Pancreas (tissue), 10 donors: ENCODE measurements at regions not wholly inside any gene's neighbourhood (a gene's known extent, or its start where the extent isn't known, plus 50 kb on each side); places are given as distances from the start of the nearest gene placed in this dataset.

ENCODE experiments used
- ATAC-seq, 4 donors: fragments of 200-7000 bp; cut with Tn5 transposase; one replicate each; pipeline versions ENCODE4 v1.8.0 to v1.9.1; 2020; ENCODE audit warnings: mild to moderate bottlenecking in 4 of 4, moderate library complexity in 4 of 4
- DNase-seq, 6 donors: peaks; one replicate each; pipeline ENCODE4 v3.0.0-alpha.2; 2020
- FAIRE-seq: peaks from 2 replicates; lab custom pipeline; 2012; peaks lifted over from hg19 to GRCh38; lab: Jason Lieb, UNC
- H3K27ac ChIP-seq, 4 donors: fragments of 200-600 bp; sonication (generic); 1 replicate in 3 of 4; 2 replicates in 1 of 4; pipeline versions ENCODE4 v1.5.0 to v1.8.0; 2020
- H3K27me3 ChIP-seq, 4 donors: fragments of 200-600 bp; one replicate each; pipeline ENCODE4 v1.8.0; 2021
- H3K36me3 ChIP-seq, 3 donors: fragments of 200-600 bp; sonication (generic) in 1 of 3; one replicate each; pipeline versions ENCODE4 v1.5.0 to v1.8.0; 2020 to 2021
- H3K4me1 ChIP-seq, 3 donors: fragments of 200-600 bp; one replicate each; pipeline ENCODE4 v1.8.0; 2021
- H3K4me3 ChIP-seq, 4 donors: fragments of 200-600 bp; sonication (generic) in 2 of 4; one replicate each; pipeline versions ENCODE4 v1.5.0 to v1.8.0; 2020 to 2021
- H3K9me3 ChIP-seq, 4 donors: fragments of 200-600 bp; one replicate each; pipeline ENCODE4 v1.8.0; 2021
- WGBS, 2 donors: extraction: QIAGEN DNeasy Blood & Tissue Kit; methylation state at CpG; one replicate each; pipeline ENCODE4 v1.1.7; 2013; 5-methylcytosine and 5-hydroxymethylcytosine counted together
- intact Hi-C, 3 donors: fragments of 100-400 bp; cut with DNase I; formaldehyde crosslinking; loops; one replicate each; pipeline versions ENCODE4 v1.11.1 to v1.14.2; 2022
- TF ChIP-seq, protein P1 (sequence below), 4 donors: fragments of 200-600 bp; sonication (generic) in 3 of 4; IDR thresholded peaks; one replicate each; pipeline versions ENCODE4 v1.5.0 to v1.8.0; 2021; ENCODE audit warnings: antibody characterized with exemption in 4 of 4
- donor health status: healthy with polysubstance abuse.
- donor health status: DM: no; HTN: no; CAD: no; lungs with moderate emphysema.
- donor health status: DM: no; HTN: no; CAD: no.
- donor health status: control.
- donor health status: control.
- donor health status: Bipolar disorder and iron deficiency.
- donor health status: DM: yes; HTN: yes; CAD: no.
- donor health status: DM: no; HTN: no; CAD: no.
- donor health status: DM: no; HTN: no; CAD: no.
- donor health status: DM: yes; HTN: yes; CAD: no.

DNA sequence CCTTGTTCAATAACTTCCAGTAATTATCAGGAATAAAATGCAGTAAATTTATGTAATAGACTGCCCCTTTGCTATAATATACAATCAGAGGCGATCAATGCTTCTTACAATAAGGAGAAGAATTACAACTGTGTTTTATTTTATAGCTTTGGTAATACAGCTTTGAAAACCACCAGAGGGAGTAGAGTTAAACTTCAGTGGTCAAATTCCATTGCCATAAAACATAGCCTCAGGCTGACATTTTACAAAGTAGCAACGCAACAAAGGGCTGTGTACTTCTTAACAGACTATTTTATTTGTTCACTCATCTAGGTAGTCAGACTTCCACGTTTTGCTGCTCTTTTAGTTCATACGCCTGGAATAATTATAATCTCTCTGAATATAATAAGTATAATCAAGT, 58.5 kb downstream of the TEX13C start:
- TF ChIP-seq, protein P1, sequence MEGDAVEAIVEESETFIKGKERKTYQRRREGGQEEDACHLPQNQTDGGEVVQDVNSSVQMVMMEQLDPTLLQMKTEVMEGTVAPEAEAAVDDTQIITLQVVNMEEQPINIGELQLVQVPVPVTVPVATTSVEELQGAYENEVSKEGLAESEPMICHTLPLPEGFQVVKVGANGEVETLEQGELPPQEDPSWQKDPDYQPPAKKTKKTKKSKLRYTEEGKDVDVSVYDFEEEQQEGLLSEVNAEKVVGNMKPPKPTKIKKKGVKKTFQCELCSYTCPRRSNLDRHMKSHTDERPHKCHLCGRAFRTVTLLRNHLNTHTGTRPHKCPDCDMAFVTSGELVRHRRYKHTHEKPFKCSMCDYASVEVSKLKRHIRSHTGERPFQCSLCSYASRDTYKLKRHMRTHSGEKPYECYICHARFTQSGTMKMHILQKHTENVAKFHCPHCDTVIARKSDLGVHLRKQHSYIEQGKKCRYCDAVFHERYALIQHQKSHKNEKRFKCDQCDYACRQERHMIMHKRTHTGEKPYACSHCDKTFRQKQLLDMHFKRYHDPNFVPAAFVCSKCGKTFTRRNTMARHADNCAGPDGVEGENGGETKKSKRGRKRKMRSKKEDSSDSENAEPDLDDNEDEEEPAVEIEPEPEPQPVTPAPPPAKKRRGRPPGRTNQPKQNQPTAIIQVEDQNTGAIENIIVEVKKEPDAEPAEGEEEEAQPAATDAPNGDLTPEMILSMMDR (IDR thresholded peaks at IDR 0.05) = no peak
- intact Hi-C loops = no loop called here
- no peak overlapping the region for H3K27ac ChIP-seq
- ATAC-seq (no peak), FAIRE-seq (no peak), DNase-seq (no peak)
- WGBS, 2 donors = 23 to 27% methylated on average over 4 of the region's 4 CpGs
- H3K36me3 ChIP-seq = no peaks in the 10 kb centered on the region
- H3K4me3 ChIP-seq = no peak overlapping the region
- peaks cover 0 to 7% (median 0%) of the 10 kb centered on the region in 4 donors for H3K27me3 ChIP-seq
- H3K4me1 ChIP-seq = no peaks in the 10 kb centered on the region
- no peaks in the 10 kb centered on the region for H3K9me3 ChIP-seq

DNA sequence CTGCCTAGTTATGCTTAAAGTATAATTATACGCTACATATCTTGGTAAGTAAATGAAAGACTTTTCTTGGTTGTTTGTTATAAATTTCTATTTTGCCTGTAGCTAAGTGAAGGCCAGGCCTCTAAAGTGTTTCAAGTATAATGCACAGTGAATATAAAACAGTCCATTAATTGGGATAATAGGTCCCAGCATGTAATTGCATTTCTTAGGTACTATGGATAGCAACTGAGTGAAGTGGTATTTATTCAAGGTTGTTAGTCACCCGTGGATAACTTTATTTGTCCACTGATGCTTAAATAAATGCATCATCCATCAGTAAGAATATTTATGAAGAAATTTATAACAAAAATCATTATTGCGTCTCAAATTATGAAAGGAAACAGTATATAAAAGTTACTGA, 59.1 kb downstream of the TEX13C start:
- H3K9me3 ChIP-seq = no peaks in the 10 kb centered on the region
- ATAC-seq = no peak
- no peaks in the 10 kb centered on the region for H3K4me1 ChIP-seq
- TF ChIP-seq, protein P1 (IDR thresholded peaks at IDR 0.05) = no peak
- H3K4me3 ChIP-seq = no peak overlapping the region
- DNase-seq = no peak
- no peaks in the 10 kb centered on the region for H3K36me3 ChIP-seq
- intact Hi-C loops = no loop called here
- WGBS, 2 donors = 53 to 58% methylated on average over 3 of the region's 3 CpGs
- H3K27me3 ChIP-seq = peaks cover 0 to 7% (median 0%) of the 10 kb centered on the region in 4 donors
- peak; percentile 20 for FAIRE-seq
- H3K27ac ChIP-seq = no peak overlapping the region

DNA sequence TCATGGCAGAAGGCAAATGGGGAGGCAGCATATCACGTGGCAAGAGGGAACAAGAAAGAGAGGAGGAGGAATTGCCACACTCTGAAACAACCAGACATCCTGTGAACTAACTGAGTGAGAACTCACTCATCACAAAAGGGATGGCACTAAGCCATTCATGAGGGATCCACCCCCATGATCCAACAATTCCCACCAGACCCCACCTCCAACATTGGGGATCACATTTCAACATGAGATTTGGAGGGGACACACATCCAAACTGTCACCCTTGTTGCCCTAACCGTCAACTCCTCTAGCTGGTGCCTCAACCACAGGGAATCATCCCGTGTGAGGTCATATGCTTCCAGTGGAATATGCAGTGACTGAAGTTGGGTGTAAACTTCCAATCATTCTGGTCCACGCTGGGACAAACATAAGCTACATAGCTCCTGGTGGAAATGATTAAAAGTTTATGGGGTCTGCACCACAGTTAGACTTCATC, 62.5 kb downstream of the TEX13C start:
- Histone ChIP-seq H3K4me1 (no peaks in the 10 kb centered on the region), H3K27ac (no peak overlapping the region), H3K36me3 (no peaks in the 10 kb centered on the region), H3K27me3 (peaks cover 0 to 12% (median 0%) of the 10 kb centered on the region in 4 donors), H3K9me3 (no peaks in the 10 kb centered on the region), H3K4me3 (no peak overlapping the region)
- intact Hi-C loops = no loop called here
- DNase-seq (no peak), FAIRE-seq (no peak), ATAC-seq (no peak)
- TF ChIP-seq, protein P1 (IDR thresholded peaks at IDR 0.05) = no peak
- 46 to 47% methylated on average over 4 of the region's 4 CpGs for WGBS, 2 donors

DNA sequence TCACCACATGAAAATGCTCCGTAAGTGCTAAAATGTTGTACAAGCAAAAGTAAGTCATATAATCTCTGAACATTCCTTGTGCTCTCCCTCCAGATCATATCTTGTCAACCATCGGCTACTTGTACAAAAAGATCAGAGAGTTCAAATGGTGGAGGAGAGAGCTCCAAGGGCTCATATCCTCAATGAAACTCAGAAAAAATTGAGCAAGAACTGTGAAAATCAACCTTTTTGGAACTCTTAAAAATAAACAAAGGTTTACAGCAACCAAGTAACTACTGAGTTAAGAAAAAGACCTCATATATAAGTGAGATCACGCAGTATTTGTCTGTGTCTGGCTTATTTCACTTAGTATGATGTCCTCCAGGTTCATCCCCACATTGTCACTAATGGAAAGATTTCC, 63.2 kb downstream of the TEX13C start:
- DNase-seq (no peak), FAIRE-seq (no peak), ATAC-seq (no peak)
- WGBS, 2 donors = 64 to 68% methylated on average over 3 of the region's 3 CpGs
- Histone ChIP-seq H3K4me1 (no peaks in the 10 kb centered on the region), H3K27me3 (peaks cover 0 to 12% (median 0%) of the 10 kb centered on the region in 4 donors), H3K27ac (no peak overlapping the region), H3K9me3 (no peaks in the 10 kb centered on the region), H3K4me3 (no peak overlapping the region), H3K36me3 (no peaks in the 10 kb centered on the region)
- TF ChIP-seq, protein P1 (IDR thresholded peaks at IDR 0.05) = no peak
- intact Hi-C loops = no loop called here

GRCh38 chrX:125384867-125385266, 65.2 kb downstream of the TEX13C start:
- Histone ChIP-seq H3K4me1 (no peaks in the 10 kb centered on the region), H3K27ac (no peak overlapping the region), H3K27me3 (peaks cover 0 to 12% (median 0%) of the 10 kb centered on the region in 4 donors), H3K4me3 (no peak overlapping the region), H3K36me3 (no peaks in the 10 kb centered on the region), H3K9me3 (no peaks in the 10 kb centered on the region)
- intact Hi-C loops = no loop called here
- FAIRE-seq = no peak
- no peak for DNase-seq
- no peak for ATAC-seq
- TF ChIP-seq, protein P1 (IDR thresholded peaks at IDR 0.05) = no peak
- WGBS, 2 donors = 23 to 26% methylated on average over 1 of the region's 1 CpG
